GM10266 (cell line): ENCODE measurements at regions not wholly inside any gene's neighbourhood (a gene's known extent, or its start where the extent isn't known, plus 50 kb on each side); places are given as distances from the start of the nearest gene placed in this dataset.

Experiments used
- DNase-seq: peaks from one replicate; pipeline ENCODE4 v3.0.0; 2012; ENCODE audit errors: extremely low spot score
- CTCF ChIP-seq: IDR thresholded peaks from 2 replicates; pipeline ENCODE4 v1.5.1; 2012; ENCODE audit warnings: mild to moderate bottlenecking, low read depth; ENCODE audit not compliant: control insufficient read depth, insufficient read depth; ENCODE audit errors: missing control alignments

- TF ChIP-seq CTCF, result no peak
- DNase-seq, result no peak
These were observed 126.3 kb downstream of the FBXO8 start for GRCh38 chr4:174157106-174157607.

DNA sequence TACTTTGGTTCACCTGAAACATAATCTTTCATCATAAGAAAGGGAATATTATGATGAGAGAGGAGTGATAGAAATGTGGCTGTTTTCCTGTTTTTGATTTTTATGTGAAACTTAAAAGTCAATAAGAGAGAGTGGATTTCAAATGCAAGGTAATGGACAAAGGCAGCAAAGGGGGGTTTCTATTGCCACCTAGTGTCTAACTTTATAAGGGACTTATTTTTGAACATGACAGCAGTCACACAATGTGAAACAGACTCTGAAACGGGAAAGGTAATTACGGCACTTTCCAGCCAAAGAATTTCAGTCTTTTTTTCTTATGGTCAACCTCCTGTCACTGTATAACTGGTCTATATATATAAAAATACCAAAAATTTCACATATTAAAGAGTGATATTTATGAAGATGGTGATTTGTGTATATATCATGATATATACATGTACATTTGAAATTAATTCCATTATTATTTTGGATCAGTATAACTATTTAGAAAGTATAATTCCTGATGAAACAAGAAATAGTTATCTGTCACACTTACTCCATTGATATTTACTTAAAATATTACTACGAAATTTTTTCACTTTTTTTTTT is 127.1 kb downstream of the FBXO8 start:
- peak; percentile 54 for TF ChIP-seq CTCF
- peak; percentile 13 for DNase-seq

GRCh38 chr4:174154215-174154854 is 129.1 kb downstream of the FBXO8 start:
- TF ChIP-seq CTCF, result no peak
- DNase-seq, result no peak

DNA sequence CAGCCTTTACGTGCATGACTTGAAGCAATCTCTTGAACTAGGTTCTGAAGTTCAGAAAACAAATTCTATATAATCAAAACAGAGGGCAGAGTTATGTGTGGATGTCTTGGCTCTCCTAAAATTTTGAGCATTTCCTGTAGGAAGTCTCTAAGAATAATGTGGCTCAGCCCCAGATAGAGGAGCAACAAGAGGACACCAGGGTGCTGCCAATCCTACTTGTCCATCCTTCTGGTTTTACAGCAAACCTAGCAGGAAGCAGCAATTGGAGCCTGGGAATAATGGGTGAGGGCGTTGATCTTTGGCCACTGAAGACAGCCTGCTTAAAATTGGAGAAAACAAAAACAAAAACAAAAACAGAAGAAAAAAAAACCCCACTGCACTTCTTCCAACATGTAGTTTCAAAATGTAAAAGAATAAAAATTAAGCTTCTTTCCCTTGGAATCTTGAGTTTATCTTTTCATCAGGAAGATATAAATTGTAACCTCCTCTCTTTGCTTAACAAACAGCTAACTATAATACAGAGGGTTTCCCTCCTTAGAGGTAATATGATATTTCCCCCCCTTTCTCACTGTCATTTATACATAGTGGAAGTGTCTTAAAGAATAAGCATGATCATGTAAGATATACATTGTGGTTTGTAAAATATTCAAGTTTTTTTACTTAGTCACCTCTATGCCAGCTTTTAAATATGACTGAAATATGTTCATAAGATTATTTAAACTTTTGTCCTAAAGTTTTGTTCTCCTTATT is 130.6 kb downstream of the FBXO8 start:
- no peak for TF ChIP-seq CTCF
- no peak for DNase-seq

DNA sequence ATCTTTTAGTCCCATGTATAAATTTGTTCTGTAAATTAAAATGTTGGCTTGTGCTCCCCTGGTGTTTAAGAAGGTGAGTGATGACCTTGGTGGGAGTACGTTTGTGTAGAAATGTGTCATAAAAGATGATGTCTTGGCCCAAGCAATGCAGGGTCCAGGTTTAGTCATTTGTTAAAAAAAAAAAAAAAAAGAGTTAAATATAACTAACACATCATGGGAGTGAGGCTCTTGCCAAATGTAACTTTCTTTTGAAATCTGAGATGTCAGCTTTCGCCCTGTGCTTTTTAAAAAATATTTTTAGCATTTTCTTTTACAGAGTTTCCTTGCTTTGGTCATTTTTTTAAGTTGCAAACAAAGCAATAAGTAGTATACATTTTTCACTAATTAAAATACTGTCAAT is 135.6 kb downstream of the FBXO8 start:
- no peak for DNase-seq
- no peak for TF ChIP-seq CTCF

- no peak for TF ChIP-seq CTCF
- no peak for DNase-seq
These were observed 139.4 kb downstream of the FBXO8 start for GRCh38 chr4:174144106-174144505.

DNA sequence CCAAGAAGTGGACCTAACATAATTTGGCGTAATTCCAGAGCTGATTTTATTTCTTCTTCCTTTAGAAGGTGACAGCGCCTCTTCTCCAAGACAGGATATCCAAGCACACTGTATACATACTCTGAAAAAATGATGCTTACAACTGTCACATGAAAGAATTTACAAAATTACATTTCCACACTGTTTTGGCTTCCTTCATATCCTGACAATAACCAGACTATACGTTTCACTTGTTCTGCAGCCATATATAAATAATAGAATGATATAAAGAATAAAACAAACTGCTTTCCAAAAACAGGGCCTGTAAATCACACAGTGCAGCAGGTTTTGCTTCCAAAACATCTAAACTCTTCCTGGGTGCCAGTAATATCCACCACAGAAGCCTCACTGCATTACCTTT is 141.6 kb downstream of the FBXO8 start:
- no peak for DNase-seq
- TF ChIP-seq CTCF, result no peak
